NCI-H69 (cell line): ENCODE measurements at regions not wholly inside any gene's neighbourhood (a gene's known extent, or its start where the extent isn't known, plus 50 kb on each side); places are given as distances from the start of the nearest gene placed in this dataset.
"Not testable (repeated sequence)": the region's sequence is repeated elsewhere in the genome, so short reads cannot be mapped to it uniquely, and the experiment has no call there.

Source experiments
- DNase-seq: peaks from one replicate; lab custom pipeline; 2025; lab: John Stamatoyannopoulos, UW

DNA sequence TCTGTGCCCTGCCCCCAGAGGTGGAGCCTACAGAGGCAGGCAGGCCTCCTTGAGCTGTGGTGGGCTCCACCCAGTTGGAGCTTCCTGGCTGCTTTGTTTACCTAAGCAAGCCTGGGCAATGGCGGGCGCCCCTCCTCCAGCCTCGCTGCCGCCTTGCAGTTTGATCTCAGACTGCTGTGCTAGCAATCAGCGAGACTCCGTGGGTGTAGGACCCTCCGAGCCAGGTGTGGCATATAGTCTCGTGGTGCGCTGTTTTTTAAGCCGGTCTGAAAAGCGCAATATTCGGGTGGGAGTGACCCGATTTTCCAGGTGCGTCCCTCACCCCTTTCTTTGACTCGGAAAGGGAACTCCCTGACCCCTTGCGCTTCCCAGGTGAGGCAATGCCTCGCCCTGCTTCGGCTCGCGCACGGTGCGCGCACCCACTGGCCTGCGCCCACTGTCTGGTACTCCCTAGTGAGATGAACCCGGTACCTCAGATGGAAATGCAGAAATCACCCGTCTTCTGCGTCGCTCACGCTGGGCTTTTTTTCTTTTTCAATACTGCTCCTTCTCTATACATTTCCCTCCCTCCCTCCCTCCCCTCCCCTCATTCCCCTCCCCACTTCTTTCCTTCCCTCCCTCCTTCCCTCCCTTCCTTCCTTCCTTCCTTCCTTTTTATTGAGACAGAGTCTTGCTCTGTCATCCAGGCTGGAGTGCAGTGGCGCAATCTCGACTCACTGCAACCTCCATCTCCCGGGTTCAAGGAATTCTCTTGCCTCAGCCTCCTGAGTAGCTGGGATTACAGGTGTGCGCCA is 197.1 kb upstream of the TBL1XR1 start:
- not testable (repeated sequence) for DNase-seq

DNA sequence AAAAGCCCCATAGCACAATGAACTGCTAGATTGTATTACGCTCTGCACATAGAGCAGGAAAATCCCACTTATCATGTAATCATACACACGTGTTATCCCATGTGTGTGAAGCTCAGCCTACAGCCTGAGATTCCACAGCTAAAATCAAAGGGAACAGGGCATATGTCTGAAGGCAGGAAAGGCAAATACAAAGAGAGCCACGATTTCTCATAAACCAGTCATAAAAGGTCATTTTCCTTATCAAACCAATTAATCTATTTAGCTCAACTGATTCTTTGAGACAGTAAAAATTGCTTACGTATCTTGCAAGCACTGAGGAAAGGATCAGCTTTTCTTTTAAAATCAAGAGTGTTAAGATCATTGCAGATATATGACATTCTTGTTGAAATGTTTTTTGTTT is 199.5 kb upstream of the TBL1XR1 start:
- DNase-seq, result peak; percentile 24

DNA sequence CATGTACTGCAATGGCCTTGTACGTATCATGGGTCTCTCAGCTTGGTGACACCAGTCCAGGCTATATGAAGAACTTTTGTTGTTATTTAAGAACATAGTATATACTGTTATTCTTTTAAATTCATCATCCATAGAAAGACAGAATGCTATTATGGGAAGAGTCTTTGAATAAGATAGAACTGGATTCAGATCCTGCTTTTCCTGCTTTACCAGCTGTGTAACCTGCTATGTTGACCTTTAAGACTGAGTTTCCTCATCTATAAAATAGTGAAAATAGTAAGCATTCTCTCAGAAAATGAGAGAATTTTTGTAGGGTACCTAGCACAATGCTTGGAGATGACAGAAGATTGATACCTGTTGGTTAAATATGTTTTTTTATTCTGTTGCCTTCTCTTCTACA is 204.1 kb upstream of the TBL1XR1 start:
- no peak for DNase-seq

DNA sequence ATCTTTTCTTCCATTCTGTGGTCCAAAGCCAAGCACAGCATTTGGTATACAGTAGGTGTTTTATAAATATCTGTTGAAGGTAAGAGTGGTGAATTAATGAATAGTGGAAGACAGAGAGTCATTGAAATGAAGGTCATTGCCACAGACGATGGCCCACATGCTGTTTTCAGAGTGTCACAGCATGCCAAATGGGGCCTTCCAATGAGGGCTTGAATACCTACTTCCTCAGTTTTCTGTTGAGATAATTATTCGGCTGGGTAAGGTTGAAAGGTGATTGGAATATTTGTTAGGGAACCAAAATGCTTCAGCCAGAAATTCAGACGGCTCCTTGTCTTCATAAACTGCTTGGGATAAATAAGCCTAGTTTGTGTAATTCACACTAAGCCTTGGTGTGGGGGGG is 205.3 kb upstream of the TBL1XR1 start:
- DNase-seq, result no peak

DNA sequence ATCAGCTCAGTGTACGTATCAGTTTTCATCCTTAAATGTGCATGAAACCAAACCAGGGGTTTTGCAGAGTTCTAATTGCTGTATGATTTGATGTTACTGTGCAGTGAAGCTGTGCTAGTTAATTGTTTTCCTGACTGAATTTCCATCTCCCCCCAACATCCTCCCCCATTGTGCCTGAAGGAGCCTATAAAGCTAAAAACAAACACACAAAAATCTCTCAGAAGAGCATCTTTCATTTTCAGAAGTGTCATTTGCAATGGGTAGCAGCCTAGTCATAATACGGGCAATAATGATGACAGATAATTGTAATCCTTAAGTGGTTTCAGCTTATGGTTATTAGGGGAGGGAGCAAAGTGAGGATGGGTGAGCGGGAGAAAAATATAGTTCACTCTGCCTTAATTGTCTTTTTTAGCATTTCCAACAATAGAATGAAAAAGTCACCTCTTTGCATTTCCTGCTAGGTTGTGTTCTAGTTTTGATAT is 207.9 kb upstream of the TBL1XR1 start:
- DNase-seq, result peak; percentile 51

DNA sequence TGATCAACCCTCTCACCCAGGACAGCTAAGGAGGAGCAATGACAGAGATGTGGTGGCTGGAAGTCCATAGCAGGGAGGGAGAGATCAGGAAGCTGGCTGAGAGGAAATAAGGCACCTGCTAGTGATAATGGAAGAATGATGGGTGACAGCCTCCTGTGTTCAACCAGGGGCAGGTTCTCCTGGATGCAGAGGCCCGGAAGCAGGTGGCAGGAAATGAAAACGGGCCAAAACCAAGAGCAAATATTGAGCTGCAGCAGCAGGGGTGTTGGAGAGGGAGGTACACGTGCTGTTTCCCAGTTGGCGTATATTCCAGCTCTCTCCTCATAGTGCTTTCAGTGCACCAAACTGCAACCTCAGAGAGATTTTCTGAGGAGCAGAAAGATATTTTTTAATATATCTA is 213.4 kb upstream of the TBL1XR1 start:
- peak; percentile 97 for DNase-seq

DNA sequence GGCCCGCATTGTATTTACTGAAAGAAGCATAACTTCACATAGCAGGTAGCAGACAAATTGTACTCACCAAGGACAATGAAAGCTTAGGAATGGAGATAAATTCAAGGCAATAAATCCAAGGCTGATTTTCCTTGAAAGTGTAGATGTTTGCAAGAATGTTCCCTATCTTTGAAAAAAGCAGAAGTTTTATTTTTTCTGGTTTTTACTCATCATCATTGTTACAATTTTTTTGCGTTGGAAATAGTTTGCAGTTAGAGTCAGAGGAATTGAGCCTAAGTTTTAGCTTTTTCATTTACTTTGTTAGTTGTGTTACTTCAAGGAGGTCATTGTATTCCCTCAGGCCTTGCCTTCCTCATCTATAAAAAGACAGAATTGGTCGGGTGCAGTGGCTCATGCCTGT is 213.9 kb upstream of the TBL1XR1 start:
- DNase-seq, result no peak

DNA sequence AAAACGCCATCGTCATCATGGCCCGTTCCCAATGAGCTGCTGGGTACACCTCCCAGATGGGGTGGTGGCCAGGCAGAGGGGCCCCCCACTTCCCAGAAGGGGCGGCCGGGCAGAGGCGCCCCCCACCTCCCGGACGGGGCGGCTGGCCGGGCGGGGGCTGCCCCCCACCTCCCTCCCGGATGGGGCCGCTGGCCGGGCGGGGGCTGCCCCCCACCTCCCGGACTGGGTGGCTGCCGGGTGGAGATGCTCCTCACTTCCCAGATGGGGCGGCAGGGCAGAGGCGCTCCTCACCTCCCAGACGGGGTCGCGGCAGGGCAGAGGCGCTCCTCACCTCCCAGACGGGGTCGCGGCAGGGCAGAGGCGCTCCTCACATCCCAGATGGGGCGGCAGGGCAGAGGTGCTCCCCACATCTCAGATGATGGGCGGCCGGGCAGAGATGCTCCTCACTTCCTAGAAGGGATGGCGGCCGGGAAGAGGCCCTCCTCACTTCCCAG is 215.4 kb upstream of the TBL1XR1 start:
- not testable (repeated sequence) for DNase-seq

DNA sequence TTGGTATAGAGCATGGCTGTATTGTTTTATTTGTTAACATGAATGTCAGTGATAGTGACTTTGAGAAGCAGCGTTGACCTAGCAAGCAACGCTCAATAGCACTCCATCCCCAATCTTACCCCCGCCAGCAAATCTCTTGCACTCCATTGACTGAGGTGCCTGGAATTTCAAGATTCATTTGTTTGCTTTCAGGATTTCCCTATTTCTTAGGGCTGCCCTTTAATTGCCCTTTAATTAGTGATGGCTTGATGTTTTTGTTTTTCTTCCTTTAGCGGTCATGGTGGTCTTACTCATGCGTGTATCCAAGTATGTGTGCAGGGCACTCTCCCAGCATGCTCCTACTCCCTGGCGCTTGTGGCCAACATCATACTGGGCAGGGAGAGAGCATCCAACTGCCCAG is 216.8 kb upstream of the TBL1XR1 start:
- no peak for DNase-seq

DNA sequence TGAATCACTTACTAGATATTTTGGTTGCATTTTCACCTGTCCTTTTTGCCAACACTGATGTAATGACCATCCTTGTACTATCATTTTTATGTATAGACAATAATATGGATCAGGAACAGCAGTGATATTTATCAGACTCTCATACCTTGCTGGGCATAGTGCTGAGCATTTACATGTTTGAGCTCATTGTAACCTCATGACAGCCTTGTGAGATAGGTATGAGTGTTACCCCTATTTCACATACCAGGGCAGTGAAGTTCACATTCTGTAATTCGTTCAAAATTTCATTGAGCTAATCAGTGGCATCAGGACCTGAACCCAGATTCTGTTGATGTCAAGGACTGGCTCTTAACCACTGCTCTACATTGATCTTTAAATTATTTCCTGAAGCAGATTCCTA is 221.5 kb upstream of the TBL1XR1 start:
- DNase-seq, result no peak

DNA sequence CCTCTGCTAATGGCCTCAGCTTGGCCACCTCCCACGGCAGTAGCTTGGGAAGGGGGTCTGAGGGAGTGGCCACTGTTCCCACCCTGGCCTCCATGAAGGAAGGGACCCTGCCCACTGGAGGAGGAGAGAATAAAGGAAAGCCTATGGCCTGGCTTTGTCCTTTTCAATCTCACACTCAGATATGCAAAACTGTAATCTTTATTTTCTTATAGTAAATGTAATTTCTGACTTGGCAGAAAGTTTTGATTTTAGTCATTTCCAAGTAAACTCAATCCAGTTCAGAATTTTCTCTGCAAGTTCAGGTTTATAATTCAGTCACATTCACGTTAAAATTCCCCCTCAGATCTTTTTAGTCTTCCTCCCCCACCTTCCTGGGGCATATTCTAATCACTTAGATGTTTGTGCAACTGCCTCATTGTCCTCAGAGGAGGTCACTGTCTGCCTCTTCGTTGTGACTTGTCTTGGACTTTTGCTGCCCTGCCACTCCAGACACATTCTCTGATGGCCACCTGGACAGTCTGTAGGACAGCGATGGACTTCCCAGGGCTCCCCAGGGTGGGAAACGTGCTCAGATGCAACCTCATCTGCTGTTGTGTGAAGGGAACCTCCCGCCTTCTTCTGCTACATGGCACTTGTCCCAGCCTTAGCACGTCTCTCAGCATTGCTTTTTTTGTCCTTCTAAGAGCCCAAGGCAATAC is 222.8 kb upstream of the TBL1XR1 start:
- DNase-seq, result no peak

DNA sequence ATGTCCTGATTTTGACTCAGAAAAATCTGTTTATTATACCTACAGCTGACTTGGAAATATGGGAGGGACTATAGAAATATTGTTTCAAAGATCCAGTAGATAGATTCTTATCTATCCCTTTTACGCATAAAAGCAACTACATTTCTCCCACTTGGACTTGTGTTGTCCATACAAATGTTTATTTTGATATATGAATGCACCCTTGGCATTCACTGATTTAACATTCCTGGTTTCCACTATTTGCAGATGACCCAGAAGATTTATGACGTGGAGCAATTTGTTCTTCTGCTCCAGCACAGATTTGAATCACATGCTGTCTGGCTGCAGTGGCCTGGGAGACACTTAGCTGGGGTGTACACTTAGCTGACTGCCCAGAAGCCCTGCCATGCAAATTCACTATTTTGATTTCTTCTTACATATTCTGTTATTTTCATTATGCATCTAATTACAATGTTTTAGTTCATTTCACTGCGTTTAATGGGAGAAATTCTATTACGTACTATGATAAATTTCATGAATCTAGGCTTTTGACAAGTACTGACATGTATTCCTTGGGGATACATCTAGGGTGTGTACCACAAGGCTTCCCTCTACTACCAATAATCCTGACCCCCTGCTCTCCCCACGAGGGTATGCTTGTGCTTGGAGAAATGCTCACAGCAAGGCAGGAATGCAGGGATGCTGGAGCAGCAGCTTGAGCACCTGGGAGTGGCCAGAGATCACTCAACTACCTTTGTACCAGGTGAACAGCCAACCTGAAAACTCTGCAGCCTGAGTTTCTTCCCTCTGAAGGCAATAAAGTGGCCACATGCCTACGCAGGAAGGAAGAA is 223.6 kb upstream of the TBL1XR1 start:
- peak; percentile 40 for DNase-seq

DNA sequence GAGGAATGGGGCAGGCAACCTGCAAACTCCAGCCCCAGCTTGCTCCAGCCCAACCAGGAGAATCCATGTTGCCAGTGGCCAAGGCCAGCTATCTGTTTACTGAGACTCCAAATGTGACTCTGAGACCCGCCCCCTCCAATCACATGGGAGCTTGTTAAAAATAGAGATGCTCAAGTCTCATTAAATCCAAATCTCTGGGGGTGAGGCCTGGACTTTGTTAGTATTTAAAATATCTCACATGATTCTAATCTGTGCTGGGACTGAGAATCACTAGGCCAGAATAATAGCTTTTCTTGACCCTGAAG is 224.2 kb upstream of the TBL1XR1 start:
- no peak for DNase-seq

DNA sequence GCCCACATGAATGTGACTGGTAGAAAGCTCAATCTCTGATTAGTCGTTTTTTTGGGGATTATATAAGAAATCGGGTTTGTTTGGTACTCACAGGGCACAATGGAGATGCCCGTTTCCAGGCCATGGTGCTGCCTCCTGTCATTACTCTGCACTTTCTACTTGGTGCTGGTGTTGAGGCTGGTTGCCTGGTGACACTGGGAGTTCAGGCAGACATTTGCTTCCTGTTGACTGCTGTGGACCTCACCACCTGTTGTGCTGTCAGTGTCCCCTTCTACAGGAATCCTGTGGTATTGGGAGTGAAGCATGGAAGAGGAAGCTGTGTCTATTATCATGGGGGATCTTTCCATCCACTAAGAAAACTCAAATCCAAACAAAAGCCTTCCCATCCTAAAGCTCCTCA is 227.2 kb upstream of the TBL1XR1 start:
- DNase-seq, result no peak

DNA sequence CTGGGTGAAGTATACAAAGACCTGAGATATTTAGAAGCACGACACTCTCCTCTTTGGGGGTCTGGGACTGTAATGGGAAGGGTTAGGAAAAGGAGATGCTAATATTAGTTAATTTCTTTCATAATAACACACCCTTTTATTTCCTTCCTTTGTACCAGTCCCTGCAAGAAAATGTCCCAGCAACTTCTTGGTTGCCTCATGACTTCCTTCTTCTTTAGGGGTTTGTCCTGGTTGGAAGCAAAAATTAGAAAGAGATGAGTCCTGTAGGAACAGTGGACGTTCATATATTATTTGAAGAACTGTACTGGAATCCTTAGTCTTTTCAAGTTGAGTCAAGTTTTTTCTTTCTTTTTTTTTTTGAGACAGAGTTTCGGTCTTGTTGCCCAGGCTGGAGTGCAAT is 227.8 kb upstream of the TBL1XR1 start:
- DNase-seq, result no peak

DNA sequence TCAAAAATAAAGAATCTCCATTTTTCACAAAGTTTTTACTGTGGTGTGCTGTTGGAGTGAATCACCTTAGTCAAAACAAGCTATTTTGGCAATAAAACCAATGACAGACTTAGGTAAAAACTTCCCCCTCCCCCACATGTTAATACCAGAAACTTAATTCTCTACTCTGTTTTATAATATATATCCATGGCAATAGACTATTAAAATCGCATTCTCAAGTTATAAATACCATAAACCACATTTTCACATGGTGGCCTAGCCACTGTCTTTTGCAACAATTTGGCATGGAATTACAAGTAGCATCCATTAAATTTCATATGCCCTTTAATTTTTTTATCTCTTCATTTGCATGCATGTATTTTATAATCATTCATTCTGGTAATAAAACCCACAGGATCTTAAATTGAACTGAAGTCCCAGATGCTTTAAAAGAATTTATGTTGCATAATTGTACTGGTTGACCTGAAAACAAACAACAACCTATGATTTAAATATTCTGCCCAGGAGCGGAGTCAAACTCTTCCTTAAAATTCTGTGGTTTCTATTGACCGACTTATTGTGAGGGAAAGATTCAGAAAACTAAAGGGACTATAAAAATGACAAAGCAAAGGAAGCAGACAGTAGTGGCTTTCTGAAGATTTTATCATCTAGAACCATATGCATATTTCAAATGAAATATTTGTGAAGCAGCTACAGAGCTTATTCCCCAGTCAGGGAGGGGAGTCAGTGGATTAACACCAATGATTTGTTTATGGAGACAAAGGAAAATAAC is 229.0 kb upstream of the TBL1XR1 start:
- no peak for DNase-seq

DNA sequence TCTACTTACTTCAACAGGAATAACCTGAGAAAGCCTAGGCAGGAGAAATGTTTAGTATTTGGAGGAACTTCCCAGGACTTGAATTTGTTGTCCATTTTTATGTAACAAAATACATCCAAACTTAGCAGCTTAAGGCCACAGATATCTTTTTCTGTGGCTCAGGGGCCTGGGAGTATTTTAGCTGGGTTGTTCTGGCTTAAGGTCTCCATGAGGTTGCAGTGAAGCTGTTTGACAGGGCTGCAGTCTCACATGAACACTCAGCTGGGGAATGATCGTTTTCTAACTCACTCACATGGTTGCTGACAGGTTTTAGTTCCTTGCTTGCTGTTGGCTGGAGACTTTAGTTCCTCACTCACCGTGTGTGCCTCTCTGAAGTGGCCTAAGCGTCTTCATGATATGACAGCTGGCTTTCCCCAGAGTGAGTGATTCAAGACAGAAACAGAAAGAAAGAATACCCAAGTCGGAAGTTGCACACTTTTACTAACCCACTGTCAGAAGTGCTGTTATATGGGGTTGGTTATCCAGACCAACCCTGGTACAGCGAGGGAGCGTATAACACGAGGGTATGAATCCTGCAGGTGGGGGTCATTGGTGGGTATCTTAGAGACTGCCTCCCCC is 229.7 kb upstream of the TBL1XR1 start:
- no peak for DNase-seq

DNA sequence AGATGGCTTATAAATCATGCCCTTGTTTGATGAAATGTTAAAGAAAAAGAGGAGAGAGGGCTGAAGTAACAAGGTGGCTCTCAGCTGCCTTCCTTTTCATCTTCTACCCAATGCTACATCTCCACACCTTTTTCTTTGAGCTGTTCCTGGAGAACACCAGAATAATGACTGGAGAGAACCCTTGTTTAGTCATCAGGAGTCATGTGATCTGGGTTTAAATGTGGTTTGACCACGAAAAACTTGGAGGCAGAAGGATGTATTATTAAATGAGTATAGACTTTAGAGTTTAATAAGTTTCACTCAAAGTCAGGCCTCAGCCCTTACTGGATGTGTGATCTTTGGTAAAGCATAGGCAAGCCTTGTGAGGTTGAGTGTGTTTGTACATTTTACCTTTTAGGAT is 230.3 kb upstream of the TBL1XR1 start:
- no peak for DNase-seq

DNA sequence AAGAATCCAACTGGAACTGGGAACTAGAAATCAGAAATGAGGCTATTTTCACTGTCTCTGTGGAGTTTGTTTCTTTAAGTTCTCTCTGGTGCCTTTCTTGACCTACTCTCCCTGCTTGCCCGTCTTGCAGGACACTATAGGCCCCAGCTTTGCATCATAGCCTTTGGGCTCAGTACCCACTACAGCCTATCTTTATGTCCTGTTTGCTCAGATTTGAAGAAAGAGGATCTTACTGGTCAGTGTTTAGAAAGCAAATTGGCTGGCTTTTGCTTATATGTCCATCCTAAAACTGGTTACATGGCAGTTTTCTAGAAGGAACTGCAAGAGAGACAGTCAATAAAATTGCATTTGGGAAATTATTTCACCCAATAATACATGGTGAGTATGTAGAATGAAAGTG is 231.8 kb upstream of the TBL1XR1 start:
- no peak for DNase-seq

DNA sequence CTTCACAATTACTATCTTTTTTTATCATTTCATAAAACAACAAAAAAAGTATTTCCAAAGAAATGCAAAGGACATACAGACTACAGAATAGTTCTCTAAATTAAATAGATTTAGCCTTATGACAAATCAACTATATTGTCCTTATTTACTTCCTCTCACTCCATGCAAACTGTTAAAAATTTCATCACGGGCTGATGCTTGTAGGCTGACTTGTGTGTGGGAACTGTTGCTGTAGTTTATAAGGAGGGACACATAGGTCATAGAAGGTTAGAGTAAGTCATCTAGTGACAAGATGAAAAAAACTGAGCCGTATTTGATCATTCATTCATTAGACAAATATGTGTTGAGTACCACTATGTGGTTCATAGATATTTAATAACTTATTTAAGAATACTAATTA is 232.5 kb upstream of the TBL1XR1 start:
- DNase-seq, result no peak

DNA sequence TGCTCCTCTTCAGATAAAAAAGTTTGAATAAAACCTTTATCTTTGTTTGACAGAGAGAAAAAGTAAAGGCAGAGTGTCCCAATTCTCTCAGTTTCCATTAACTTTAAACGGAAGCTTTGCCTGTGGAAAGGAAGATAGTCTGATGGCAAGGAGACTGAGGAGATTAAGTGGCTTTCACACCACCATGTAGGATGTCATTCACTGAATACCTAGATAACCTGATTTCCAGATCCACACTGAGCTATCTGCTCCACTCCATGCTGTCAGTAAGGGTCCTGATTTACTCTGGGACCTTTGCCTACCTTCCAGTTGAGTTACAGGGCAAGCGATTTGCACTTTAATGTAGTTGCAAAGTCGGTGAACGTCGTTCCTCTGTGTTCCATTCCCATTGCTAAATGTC is 233.4 kb upstream of the TBL1XR1 start:
- DNase-seq, result no peak
